ENCODE measurements at regions not wholly inside any gene's neighbourhood (a gene's known extent, or its start where the extent isn't known, plus 50 kb on each side); places are given as distances from the start of the nearest gene placed in this dataset.

DNA sequence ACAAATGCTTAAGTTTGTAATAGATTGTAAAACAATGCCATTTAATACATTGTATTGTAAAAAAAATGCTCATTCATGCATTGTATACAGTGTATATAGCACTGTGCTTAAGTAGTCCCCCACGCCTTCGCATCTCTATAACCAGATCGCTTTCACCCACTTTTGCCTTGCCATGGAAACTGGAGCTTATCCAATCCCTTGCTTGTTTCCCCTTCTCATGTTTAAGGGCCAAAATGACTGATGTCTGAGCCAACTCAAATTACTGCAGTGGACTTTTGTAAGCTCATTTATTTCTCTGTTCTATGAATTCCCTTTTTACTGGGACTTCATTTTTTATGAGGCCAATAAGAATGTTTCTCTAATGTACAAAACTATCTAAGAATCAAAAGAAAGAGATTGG is 730.9 kb upstream of the GJE1 start:
- TF ChIP-seq, protein P1, sequence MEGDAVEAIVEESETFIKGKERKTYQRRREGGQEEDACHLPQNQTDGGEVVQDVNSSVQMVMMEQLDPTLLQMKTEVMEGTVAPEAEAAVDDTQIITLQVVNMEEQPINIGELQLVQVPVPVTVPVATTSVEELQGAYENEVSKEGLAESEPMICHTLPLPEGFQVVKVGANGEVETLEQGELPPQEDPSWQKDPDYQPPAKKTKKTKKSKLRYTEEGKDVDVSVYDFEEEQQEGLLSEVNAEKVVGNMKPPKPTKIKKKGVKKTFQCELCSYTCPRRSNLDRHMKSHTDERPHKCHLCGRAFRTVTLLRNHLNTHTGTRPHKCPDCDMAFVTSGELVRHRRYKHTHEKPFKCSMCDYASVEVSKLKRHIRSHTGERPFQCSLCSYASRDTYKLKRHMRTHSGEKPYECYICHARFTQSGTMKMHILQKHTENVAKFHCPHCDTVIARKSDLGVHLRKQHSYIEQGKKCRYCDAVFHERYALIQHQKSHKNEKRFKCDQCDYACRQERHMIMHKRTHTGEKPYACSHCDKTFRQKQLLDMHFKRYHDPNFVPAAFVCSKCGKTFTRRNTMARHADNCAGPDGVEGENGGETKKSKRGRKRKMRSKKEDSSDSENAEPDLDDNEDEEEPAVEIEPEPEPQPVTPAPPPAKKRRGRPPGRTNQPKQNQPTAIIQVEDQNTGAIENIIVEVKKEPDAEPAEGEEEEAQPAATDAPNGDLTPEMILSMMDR (IDR thresholded peaks at IDR 0.05): no peak
- no peak for TF ChIP-seq POLR2A (IDR thresholded peaks at IDR 0.05)
- no peaks in the 10 kb centered on the region for H3K9me3 ChIP-seq (replicated peaks in 1 of 3)
- no peaks in the 10 kb centered on the region for H3K27me3 ChIP-seq
- H3K36me3 ChIP-seq (replicated peaks in 1 of 2): no peaks in the 10 kb centered on the region
- no peaks in the 10 kb centered on the region for H3K4me1 ChIP-seq (replicated peaks in 1 of 2)
- H3K4me3 ChIP-seq: no peak overlapping the region
- no peak for DNase-seq
- 88 to 97% (median 91%) methylated on average over 3 of the region's 3 CpGs for WGBS, 4 donors
- no peak overlapping the region for H3K27ac ChIP-seq
- intact Hi-C loops (cut with DNase I): no loop called here

DNA sequence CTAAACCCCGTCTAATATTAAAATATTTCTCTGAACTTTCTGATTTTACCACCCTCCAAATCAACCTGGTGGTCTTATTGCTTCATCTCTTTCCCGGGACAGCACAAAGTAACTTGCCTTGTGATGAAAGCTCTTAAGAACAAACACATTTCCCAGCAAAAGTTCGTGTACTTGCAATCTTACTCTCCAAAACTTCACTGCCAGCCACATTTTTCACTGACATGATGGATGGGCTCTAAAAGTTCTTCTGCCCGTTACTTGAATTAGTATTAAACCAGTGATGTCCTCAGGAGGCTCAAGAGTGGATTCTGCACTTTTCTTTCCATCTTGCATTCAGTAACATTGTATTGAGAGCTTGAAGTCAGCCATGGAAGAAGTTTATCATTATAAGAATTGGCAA is 731.6 kb upstream of the GJE1 start:
- no peaks in the 10 kb centered on the region for H3K4me1 ChIP-seq (replicated peaks in 1 of 2)
- 49 to 56% (median 54%) methylated on average over 4 of the region's 4 CpGs for WGBS, 4 donors
- no peaks in the 10 kb centered on the region for H3K36me3 ChIP-seq (replicated peaks in 1 of 2)
- no peak overlapping the region for H3K4me3 ChIP-seq
- no peak overlapping the region for H3K27ac ChIP-seq
- TF ChIP-seq, protein P1 (IDR thresholded peaks at IDR 0.05): no peak
- intact Hi-C loops (cut with DNase I): no loop called here
- DNase-seq: no peak
- no peaks in the 10 kb centered on the region for H3K27me3 ChIP-seq
- no peaks in the 10 kb centered on the region for H3K9me3 ChIP-seq (replicated peaks in 1 of 3)

DNA sequence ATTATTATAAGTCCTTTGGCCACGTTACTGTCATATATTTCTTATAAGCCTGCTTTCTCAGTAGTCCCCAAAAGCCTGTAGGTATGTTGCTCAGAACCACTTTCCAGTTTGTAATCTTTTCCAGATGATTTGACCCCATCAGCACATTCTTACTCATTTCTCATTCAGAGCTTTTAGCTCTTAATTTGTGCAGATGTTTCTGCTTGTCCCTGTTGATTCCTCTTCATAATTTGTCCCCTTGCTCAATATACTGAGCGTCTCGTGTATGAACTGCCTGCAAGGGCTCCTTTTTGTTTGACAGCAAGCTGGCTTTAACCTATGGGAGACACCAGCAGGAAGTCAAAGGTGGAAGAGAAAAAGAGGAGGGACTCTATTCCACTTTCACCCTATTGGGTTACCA is 733.8 kb upstream of the GJE1 start:
- no peak overlapping the region for H3K4me3 ChIP-seq
- WGBS, 4 donors: 62 to 79% (median 67%) methylated on average over 3 of the region's 3 CpGs
- no peak for DNase-seq
- intact Hi-C loops (cut with DNase I): no loop called here
- no peaks in the 10 kb centered on the region for H3K27me3 ChIP-seq
- H3K9me3 ChIP-seq (replicated peaks in 1 of 3): no peaks in the 10 kb centered on the region
- H3K36me3 ChIP-seq (replicated peaks in 1 of 2): no peaks in the 10 kb centered on the region
- TF ChIP-seq, protein P1 (IDR thresholded peaks at IDR 0.05): no peak
- no peak for TF ChIP-seq POLR2A (IDR thresholded peaks at IDR 0.05)
- H3K4me1 ChIP-seq (replicated peaks in 1 of 2): no peaks in the 10 kb centered on the region
- H3K27ac ChIP-seq: no peak overlapping the region

DNA sequence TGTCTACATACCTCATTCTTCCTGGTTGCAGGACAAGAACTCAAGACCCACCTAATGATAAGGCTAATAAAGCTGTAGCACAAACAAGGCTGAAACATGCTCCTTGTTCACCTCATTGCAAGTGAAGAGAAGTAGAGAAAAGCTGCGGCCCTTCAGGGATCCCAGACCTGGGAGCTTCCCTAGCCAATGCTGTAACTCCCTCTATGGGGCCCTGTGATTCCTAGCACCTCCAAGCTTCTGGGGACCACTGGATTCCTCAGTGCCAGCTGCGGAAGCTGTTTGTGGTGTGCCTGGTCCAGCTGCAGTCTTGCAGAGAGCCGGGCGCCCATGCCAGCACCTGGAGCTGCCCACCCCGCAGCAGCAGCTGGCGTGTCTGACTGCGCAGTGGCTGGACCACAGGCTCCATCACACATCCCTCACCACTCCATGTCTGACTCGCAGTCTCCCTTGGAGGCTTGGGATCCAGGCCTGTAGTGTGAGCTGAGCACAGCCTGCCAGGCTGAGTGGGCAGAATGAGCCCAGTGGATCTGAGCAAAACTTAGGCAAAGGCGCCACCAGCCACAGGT is 737.2 kb upstream of the GJE1 start:
- Histone ChIP-seq H3K36me3 (replicated peaks in 1 of 2) (no peaks in the 10 kb centered on the region), H3K4me3 (no peak overlapping the region), H3K27ac (no peak overlapping the region), H3K9me3 (replicated peaks in 1 of 3) (no peaks in the 10 kb centered on the region), H3K4me1 (replicated peaks in 1 of 2) (no peaks in the 10 kb centered on the region), H3K27me3 (no peaks in the 10 kb centered on the region)
- intact Hi-C loops (cut with DNase I): no loop called here
- WGBS, 4 donors: 89 to 92% (median 89%) methylated on average over 3 to 9 of the region's 9 CpGs
- DNase-seq: no peak
- TF ChIP-seq, protein P1 (IDR thresholded peaks at IDR 0.05): no peak
